Kidney (tissue), 13 donors: ENCODE measurements at regions not wholly inside any gene's neighbourhood (a gene's known extent, or its start where the extent isn't known, plus 50 kb on each side); places are given as distances from the start of the nearest gene placed in this dataset.

ENCODE experiments used
- DNase-seq, 5 donors: peaks; one replicate each; pipeline ENCODE4 v3.0.0-alpha.2; 2013 to 2020
- FAIRE-seq: peaks from 2 replicates; lab custom pipeline; 2012; peaks lifted over from hg19 to GRCh38; lab: Jason Lieb, UNC
- H3K27ac ChIP-seq, 2 donors: one replicate each; pipeline ENCODE4 v1.7.0; 2013; ENCODE audit warnings: low read depth in 2 of 2, low read length in 2 of 2, inconsistent platforms in 1 of 2
- H3K27me3 ChIP-seq: one replicate; pipeline ENCODE4 v1.7.1; 2013; ENCODE audit warnings: low read length, inconsistent platforms; ENCODE audit not compliant: control insufficient read depth, insufficient read depth
- H3K36me3 ChIP-seq, 3 donors: one replicate each; pipeline versions ENCODE4 v1.7.0 to v1.7.1; 2013; ENCODE audit warnings: low read length in 3 of 3, control low read depth in 1 of 3, inconsistent platforms in 1 of 3; ENCODE audit not compliant: insufficient read depth in 3 of 3, control insufficient read depth in 2 of 3
- H3K4me1 ChIP-seq, 3 donors: one replicate each; pipeline versions ENCODE4 v1.7.0 to v1.7.1; 2013; ENCODE audit warnings: low read length in 3 of 3, inconsistent platforms in 1 of 3, low read depth in 1 of 3; ENCODE audit not compliant: control insufficient read depth in 2 of 3, insufficient read depth in 2 of 3
- H3K4me3 ChIP-seq, 3 donors: one replicate each; pipeline versions ENCODE4 v1.7.0 to v1.8.1; 2013; ENCODE audit warnings: low read length in 3 of 3, control low read depth in 1 of 3, inconsistent platforms in 1 of 3
- H3K9ac ChIP-seq, 3 donors: one replicate each; pipeline versions ENCODE4 v1.7.0 to v1.7.1; 2013; ENCODE audit warnings: low read length in 3 of 3, control low read depth in 1 of 3, inconsistent platforms in 1 of 3
- H3K9me3 ChIP-seq, 3 donors: one replicate each; pipeline versions ENCODE4 v1.7.0 to v1.7.1; 2013; ENCODE audit warnings: low read length in 3 of 3, control low read depth in 1 of 3, inconsistent platforms in 1 of 3; ENCODE audit not compliant: control insufficient read depth in 2 of 3, insufficient read depth in 1 of 3
- intact Hi-C: fragments of 100-400 bp; cut with DNase I; formaldehyde crosslinking; loops from one replicate; pipeline ENCODE4 v1.11.1; 2022
- TF ChIP-seq, protein P1 (sequence below): IDR thresholded peaks from 3 replicates; pipeline ENCODE4 v1.5.1; 2012; ENCODE audit warnings: mild to moderate bottlenecking, moderate library complexity, borderline replicate concordance; ENCODE audit not compliant: insufficient read depth; ENCODE audit errors: extremely low read depth
- donor health status: control.
- donor health status: control.
- donor health status: control.
- donor health status: control.
- donor health status: control.
- donor health status: DM: yes; HTN: yes; CAD: no.
- donor health status: Normal renal cell carcinoma (clear cell type).

DNA sequence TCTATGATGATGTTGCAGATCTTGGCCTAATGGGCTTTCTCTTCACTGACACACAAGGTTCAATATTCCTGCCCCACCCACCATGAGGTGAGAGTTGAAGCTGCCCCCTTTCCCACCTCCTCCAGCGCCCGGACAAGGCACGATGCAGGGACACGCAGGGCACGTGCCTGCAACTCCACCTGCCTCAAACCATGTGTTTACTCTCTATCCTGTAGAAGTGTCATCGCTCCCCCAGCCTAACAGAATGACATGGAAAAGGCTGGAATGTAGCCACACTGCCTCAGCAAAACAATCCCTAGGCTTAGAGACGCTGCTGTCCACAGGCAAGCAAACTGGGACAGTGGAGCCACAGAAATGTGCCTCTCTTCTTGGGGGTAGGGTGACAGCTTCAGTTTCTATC, 92.9 kb upstream of the SOD1 start:
- Histone ChIP-seq H3K4me1 (no peaks in the 10 kb centered on the region), H3K9ac (no peak overlapping the region), H3K27me3 (no peaks in the 10 kb centered on the region), H3K36me3 (no peaks in the 10 kb centered on the region), H3K27ac (no peak overlapping the region), H3K9me3 (no peaks in the 10 kb centered on the region), H3K4me3 (no peak overlapping the region)
- FAIRE-seq: no peak
- intact Hi-C loops: no loop called here
- TF ChIP-seq, protein P1, sequence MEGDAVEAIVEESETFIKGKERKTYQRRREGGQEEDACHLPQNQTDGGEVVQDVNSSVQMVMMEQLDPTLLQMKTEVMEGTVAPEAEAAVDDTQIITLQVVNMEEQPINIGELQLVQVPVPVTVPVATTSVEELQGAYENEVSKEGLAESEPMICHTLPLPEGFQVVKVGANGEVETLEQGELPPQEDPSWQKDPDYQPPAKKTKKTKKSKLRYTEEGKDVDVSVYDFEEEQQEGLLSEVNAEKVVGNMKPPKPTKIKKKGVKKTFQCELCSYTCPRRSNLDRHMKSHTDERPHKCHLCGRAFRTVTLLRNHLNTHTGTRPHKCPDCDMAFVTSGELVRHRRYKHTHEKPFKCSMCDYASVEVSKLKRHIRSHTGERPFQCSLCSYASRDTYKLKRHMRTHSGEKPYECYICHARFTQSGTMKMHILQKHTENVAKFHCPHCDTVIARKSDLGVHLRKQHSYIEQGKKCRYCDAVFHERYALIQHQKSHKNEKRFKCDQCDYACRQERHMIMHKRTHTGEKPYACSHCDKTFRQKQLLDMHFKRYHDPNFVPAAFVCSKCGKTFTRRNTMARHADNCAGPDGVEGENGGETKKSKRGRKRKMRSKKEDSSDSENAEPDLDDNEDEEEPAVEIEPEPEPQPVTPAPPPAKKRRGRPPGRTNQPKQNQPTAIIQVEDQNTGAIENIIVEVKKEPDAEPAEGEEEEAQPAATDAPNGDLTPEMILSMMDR: no peak
- peak in 1 of 5 donors; percentile 27 for DNase-seq

DNA sequence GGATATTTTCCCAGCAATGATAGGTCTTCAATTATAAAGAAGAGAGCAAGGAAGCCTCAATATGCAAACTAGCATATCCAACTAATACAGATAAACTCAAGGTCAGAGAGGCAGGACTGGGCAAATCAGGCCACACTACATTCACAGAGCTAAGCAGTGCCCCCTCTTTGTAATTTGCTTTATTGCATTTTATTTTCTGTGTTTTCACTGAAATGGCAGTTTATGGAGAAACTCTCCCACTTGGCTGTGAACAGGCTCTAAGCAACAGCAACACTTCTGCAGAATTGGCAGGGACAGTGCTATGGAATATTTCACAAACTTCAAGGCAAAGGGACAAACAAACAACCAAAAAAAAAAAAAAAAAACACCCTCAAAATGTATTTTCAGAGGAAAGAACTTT, 93.4 kb upstream of the SOD1 start:
- Histone ChIP-seq H3K9me3 (no peaks in the 10 kb centered on the region), H3K9ac (no peak overlapping the region), H3K27ac (no peak overlapping the region), H3K36me3 (no peaks in the 10 kb centered on the region), H3K4me1 (no peaks in the 10 kb centered on the region), H3K4me3 (no peak overlapping the region), H3K27me3 (no peaks in the 10 kb centered on the region)
- no peak for FAIRE-seq
- DNase-seq: no peak
- intact Hi-C loops: no loop called here
- TF ChIP-seq, protein P1: no peak

DNA sequence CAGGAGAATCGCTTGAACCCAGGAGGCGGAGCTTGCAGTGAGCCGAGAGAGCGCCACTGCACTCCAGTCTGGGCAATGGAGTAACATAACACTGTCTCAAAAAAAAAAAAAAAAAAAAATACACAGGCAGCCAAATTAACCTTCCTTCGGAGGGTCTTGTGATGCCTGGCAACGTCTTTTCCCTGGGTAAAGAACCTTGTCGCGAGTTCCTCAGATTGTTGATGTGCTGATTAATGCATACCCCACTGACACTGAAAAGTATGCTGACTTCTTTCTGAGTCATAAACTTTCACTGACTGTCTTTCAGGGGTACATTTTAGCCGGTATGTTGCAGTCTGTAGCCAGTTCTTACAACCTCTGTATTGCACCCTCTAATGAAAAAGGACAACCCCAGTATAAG, 95.1 kb upstream of the SOD1 start:
- Histone ChIP-seq H3K9ac (no peak overlapping the region), H3K27me3 (no peaks in the 10 kb centered on the region), H3K27ac (no peak overlapping the region), H3K9me3 (no peaks in the 10 kb centered on the region), H3K4me1 (peaks cover 0 to 4% (median 0%) of the 10 kb centered on the region in 3 donors), H3K36me3 (no peaks in the 10 kb centered on the region), H3K4me3 (no peak overlapping the region)
- FAIRE-seq (no peak), DNase-seq (peak in 3 of 5 donors; percentile 28 to 60 (median 39))
- intact Hi-C loops: no loop called here
- TF ChIP-seq, protein P1: no peak

DNA sequence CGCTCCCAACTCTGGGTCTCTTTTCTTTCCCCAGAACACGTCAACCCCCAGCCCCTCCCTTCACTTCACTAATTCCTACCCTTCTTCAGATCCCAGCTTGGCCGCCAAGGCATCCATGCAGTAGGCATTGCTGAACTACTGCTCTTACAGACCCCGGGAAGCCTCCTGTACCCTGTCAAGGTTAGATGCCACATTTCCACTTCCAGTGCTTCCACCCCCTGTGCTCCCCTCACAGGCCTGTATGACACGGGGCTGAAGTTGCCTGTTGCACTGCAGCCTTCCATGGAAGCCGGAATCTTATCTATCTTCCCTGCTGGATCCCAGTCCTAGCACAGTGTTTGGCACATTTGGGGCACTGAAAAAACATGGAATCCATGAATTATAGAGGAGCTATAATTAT, 99.0 kb upstream of the SOD1 start:
- H3K27ac ChIP-seq: no peak overlapping the region
- DNase-seq (peak in 1 of 5 donors; percentile 31), FAIRE-seq (no peak)
- no peaks in the 10 kb centered on the region for H3K36me3 ChIP-seq
- H3K9ac ChIP-seq: no peak overlapping the region
- H3K4me1 ChIP-seq: peaks cover 0 to 12% (median 0%) of the 10 kb centered on the region in 3 donors
- H3K4me3 ChIP-seq: no peak overlapping the region
- peaks cover 4% of the 10 kb centered on the region for H3K27me3 ChIP-seq
- intact Hi-C loops: no loop called here
- H3K9me3 ChIP-seq: no peaks in the 10 kb centered on the region
- TF ChIP-seq, protein P1: no peak
